H9 (cell line): ENCODE measurements at regions not wholly inside any gene's neighbourhood (a gene's known extent, or its start where the extent isn't known, plus 50 kb on each side); places are given as distances from the start of the nearest gene placed in this dataset.

Experiments used
- DNase-seq: peaks from one replicate; pipeline ENCODE4 v3.0.0-alpha.2; 2017
- H2AFZ ChIP-seq: one replicate; pipeline ENCODE4 v1.6.1; 2013; ENCODE audit warnings: mild to moderate bottlenecking, low read length, control low read depth, moderate library complexity
- H2AK5ac ChIP-seq: 2 replicates; pipeline ENCODE4 v1.6.1; 2013; ENCODE audit warnings: low read length, control low read depth, mixed read lengths; ENCODE audit not compliant: insufficient read length
- H2BK120ac ChIP-seq: one replicate; pipeline ENCODE4 v1.6.1; 2013; ENCODE audit warnings: low read depth, mild to moderate bottlenecking, low read length, control low read depth, inconsistent platforms; ENCODE audit not compliant: poor library complexity, severe bottlenecking
- H2BK12ac ChIP-seq: 2 replicates; pipeline ENCODE4 v1.6.1; 2013; ENCODE audit warnings: low read length, control low read depth, mixed read lengths, low read depth; ENCODE audit not compliant: insufficient read length
- H2BK15ac ChIP-seq: 2 replicates; pipeline ENCODE4 v1.6.1; 2013; ENCODE audit warnings: low read depth, low read length, control low read depth
- H2BK20ac ChIP-seq: one replicate; pipeline ENCODE4 v1.6.1; 2013; ENCODE audit warnings: low read depth, mild to moderate bottlenecking, low read length, control low read depth, inconsistent platforms; ENCODE audit not compliant: poor library complexity, severe bottlenecking
- H2BK5ac ChIP-seq: 2 replicates; pipeline ENCODE4 v1.6.1; 2013; ENCODE audit warnings: low read length, control low read depth, mixed read lengths; ENCODE audit not compliant: insufficient read length
- H3K14ac ChIP-seq: 2 replicates; pipeline ENCODE4 v1.6.1; 2013; ENCODE audit warnings: low read length, control low read depth; ENCODE audit not compliant: insufficient read depth
- H3K18ac ChIP-seq: 2 replicates; pipeline ENCODE4 v1.6.1; 2013; ENCODE audit warnings: low read depth, mild to moderate bottlenecking, mixed read lengths, low read length, control low read depth; ENCODE audit not compliant: insufficient read length
- H3K23ac ChIP-seq: 2 replicates; pipeline ENCODE4 v1.6.1; 2013; ENCODE audit warnings: low read length, control low read depth, mixed read lengths, low read depth; ENCODE audit not compliant: insufficient read length
- H3K23me2 ChIP-seq: 2 replicates; pipeline ENCODE4 v1.6.1; 2013; ENCODE audit warnings: low read depth, mild to moderate bottlenecking, mixed read lengths, low read length, control low read depth; ENCODE audit not compliant: insufficient read length, poor library complexity, severe bottlenecking
- H3K27ac ChIP-seq: 2 replicates; pipeline ENCODE4 v1.5.1; 2013; ENCODE audit warnings: low read length, control low read depth, mixed read lengths, low read depth; ENCODE audit not compliant: insufficient read length
- H3K27me3 ChIP-seq: 2 replicates; pipeline ENCODE4 v1.6.1; 2013; ENCODE audit warnings: low read length, control low read depth, inconsistent platforms; ENCODE audit not compliant: insufficient read depth
- H3K4ac ChIP-seq: 2 replicates; pipeline ENCODE4 v1.6.1; 2013; ENCODE audit warnings: low read depth, mild to moderate bottlenecking, control low read depth, inconsistent platforms, low read length, moderate library complexity
- H3K4me1 ChIP-seq: 2 replicates; pipeline ENCODE4 v1.6.1; 2013; ENCODE audit warnings: low read length, control low read depth, inconsistent platforms; ENCODE audit not compliant: insufficient read depth
- H3K4me2 ChIP-seq: 2 replicates; pipeline ENCODE4 v1.6.1; 2013; ENCODE audit warnings: low read length, control low read depth, mixed read lengths; ENCODE audit not compliant: insufficient read length, insufficient read depth
- H3K56ac ChIP-seq: 2 replicates; pipeline ENCODE4 v1.6.1; 2013; ENCODE audit warnings: low read depth, mild to moderate bottlenecking, mixed read lengths, low read length, control low read depth; ENCODE audit not compliant: insufficient read length
- H3K79me1 ChIP-seq: 2 replicates; pipeline ENCODE4 v1.6.1; 2013; ENCODE audit warnings: low read depth, mild to moderate bottlenecking, moderate library complexity, low read length, control low read depth, inconsistent platforms; ENCODE audit not compliant: insufficient read depth, poor library complexity, severe bottlenecking
- H3K79me2 ChIP-seq: 2 replicates; pipeline ENCODE4 v1.6.1; 2013; ENCODE audit warnings: low read length, control low read depth, inconsistent platforms; ENCODE audit not compliant: insufficient read depth
- H3K9ac ChIP-seq: 2 replicates; pipeline ENCODE4 v1.6.1; 2013; ENCODE audit warnings: low read length, control low read depth, mixed read lengths; ENCODE audit not compliant: insufficient read length; ENCODE audit errors: extremely low read depth
- H3K9me3 ChIP-seq: one replicate; pipeline ENCODE4 v1.6.1; 2013; ENCODE audit warnings: low read depth, low read length, inconsistent platforms; ENCODE audit not compliant: control insufficient read depth
- H3T11ph ChIP-seq: one replicate; pipeline ENCODE4 v1.6.1; 2013; ENCODE audit warnings: mild to moderate bottlenecking, low read length, control low read depth, inconsistent platforms
- H4K20me1 ChIP-seq: one replicate; pipeline ENCODE4 v1.6.1; 2013; ENCODE audit not compliant: control insufficient read depth, insufficient read length, insufficient read depth
- H4K5ac ChIP-seq: 2 replicates; pipeline ENCODE4 v1.6.1; 2013; ENCODE audit warnings: low read depth, mild to moderate bottlenecking, mixed read lengths, low read length, control low read depth; ENCODE audit not compliant: insufficient read length
- H4K8ac ChIP-seq: replicated peaks from 2 replicates; pipeline ENCODE4 v1.6.1; 2013; ENCODE audit warnings: low read length, control low read depth, mixed read lengths, low read depth; ENCODE audit not compliant: insufficient read length
- H4K91ac ChIP-seq: 2 replicates; pipeline ENCODE4 v1.6.1; 2013; ENCODE audit warnings: low read depth, mild to moderate bottlenecking, moderate library complexity, mixed read lengths, low read length, control low read depth; ENCODE audit not compliant: insufficient read length
- H3K27ac Mint-ChIP-seq, 3 experiments: 2 replicates in 2 of 3; 3 replicates in 1 of 3; pipeline ENCODE4 v1.8.0; 2020 to 2021; ENCODE audit warnings: mixed read lengths in 3 of 3, mild to moderate bottlenecking in 1 of 3, moderate library complexity in 1 of 3
- H3K27me3 Mint-ChIP-seq: 2 replicates; pipeline ENCODE4 v1.8.0; 2021; ENCODE audit warnings: low read depth, mild to moderate bottlenecking, moderate library complexity, mixed read lengths
- H3K36me3 Mint-ChIP-seq, 3 experiments: 2 replicates in 2 of 3; 3 replicates in 1 of 3; pipeline ENCODE4 v1.8.0; 2020 to 2021; ENCODE audit warnings: low read depth in 3 of 3, mixed read lengths in 3 of 3; ENCODE audit not compliant: insufficient read depth in 1 of 3
- H3K4me1 Mint-ChIP-seq, 2 experiments: 2 replicates each; pipeline ENCODE4 v1.8.0; 2020; ENCODE audit warnings: mixed read lengths in 2 of 2
- H3K4me3 Mint-ChIP-seq, 2 experiments: 2 replicates in 1 of 2; 3 replicates in 1 of 2; pipeline ENCODE4 v1.8.0; 2020 to 2021; ENCODE audit warnings: mild to moderate bottlenecking in 2 of 2, mixed read lengths in 2 of 2, moderate library complexity in 1 of 2
- H3K9me3 Mint-ChIP-seq, 2 experiments: 2 replicates in 1 of 2; 3 replicates in 1 of 2; pipeline ENCODE4 v1.8.0; 2020; ENCODE audit warnings: mild to moderate bottlenecking in 2 of 2, mixed read lengths in 2 of 2, moderate library complexity in 1 of 2
- WGBS: extraction: QIAGEN DNeasy Blood & Tissue Kit; methylation state at CpG from one replicate; pipeline ENCODE4 v1.1.7; 2013; ENCODE audit warnings: missing lambda C conversion rate, low lambda C conversion rate, mixed read lengths; ENCODE audit not compliant: insufficient read length; ENCODE audit errors: extremely low coverage; 5-methylcytosine and 5-hydroxymethylcytosine counted together
- TF ChIP-seq, protein P1 (sequence below): fragments of 200-600 bp; sonication (generic); conservative IDR thresholded peaks from 3 replicates; pipeline ENCODE4 v1.8.0; 2021; ENCODE audit warnings: antibody characterized with exemption, mild to moderate bottlenecking

DNA sequence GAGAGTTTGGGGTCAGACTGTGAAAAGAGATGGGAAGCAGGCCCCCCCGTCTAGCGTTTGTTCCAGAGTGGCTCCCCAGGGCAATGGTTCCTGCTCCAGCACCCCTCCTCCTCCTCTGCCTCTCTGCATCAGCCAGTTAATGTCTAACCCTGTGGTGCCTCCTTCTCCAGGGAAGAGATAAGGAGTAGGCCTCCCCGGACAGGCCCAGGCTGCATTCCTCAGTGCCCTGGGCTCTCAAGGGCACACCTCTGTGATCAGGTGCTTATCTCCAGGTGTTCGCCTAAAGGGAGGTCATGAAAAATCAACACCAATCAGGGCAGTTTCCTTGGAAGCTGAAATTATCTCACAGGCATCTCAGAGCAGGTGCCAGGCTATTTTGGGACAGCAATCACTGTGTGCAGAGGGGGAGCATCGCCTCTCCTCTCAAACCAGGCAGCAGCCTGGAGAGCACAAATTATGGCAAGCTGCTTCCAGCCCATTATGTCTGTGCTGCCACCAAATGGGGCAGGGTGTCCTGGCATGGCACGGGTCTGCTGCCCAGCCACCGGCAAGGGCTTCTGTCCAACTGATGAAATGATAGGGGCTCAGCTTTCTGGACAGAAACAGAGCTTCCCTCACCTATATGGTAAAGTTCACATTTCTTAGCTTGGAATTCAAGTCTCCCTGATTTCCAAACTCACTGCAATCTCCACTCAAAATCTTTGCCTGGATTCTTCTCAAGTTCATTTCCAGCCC is 255.8 kb upstream of the SLC14A2 start:
- Histone ChIP-seq H3K4me2 (no peak overlapping the region), H2BK120ac (no peak overlapping the region), H2BK12ac (no peak overlapping the region), H3T11ph (no peak overlapping the region), H3K56ac (no peak overlapping the region), H2AK5ac (no peak overlapping the region), H3K9ac (no peak overlapping the region), H4K5ac (no peak overlapping the region), H2BK20ac (no peak overlapping the region), H3K4ac (no peak overlapping the region), H3K23ac (no peak overlapping the region), H2AFZ (no peak overlapping the region), H3K4me1 (no peaks in the 10 kb centered on the region), H2BK15ac (no peak overlapping the region), H3K79me1 (no peaks in the 10 kb centered on the region), H4K20me1 (no peaks in the 10 kb centered on the region), H3K23me2 (no peaks in the 10 kb centered on the region), H3K9me3 (no peaks in the 10 kb centered on the region), H3K14ac (no peak overlapping the region), H3K18ac (no peak overlapping the region), H4K91ac (no peak overlapping the region), H3K27me3 (no peaks in the 10 kb centered on the region), H3K27ac (no peak overlapping the region), H3K79me2 (no peaks in the 10 kb centered on the region), H4K8ac (no peak overlapping the region), H2BK5ac (no peak overlapping the region)
- Mint-ChIP-seq H3K36me3 (no peaks in the 10 kb centered on the region), H3K9me3 (no peaks in the 10 kb centered on the region), H3K27ac (no peak overlapping the region), H3K27me3 (no peaks in the 10 kb centered on the region; the same call in 1 of the 2 replicates), H3K4me1 (peaks cover 13 to 15% of the 10 kb centered on the region in 2 experiments), H3K4me3 (no peak overlapping the region)
- no peak for DNase-seq
- TF ChIP-seq, protein P1, sequence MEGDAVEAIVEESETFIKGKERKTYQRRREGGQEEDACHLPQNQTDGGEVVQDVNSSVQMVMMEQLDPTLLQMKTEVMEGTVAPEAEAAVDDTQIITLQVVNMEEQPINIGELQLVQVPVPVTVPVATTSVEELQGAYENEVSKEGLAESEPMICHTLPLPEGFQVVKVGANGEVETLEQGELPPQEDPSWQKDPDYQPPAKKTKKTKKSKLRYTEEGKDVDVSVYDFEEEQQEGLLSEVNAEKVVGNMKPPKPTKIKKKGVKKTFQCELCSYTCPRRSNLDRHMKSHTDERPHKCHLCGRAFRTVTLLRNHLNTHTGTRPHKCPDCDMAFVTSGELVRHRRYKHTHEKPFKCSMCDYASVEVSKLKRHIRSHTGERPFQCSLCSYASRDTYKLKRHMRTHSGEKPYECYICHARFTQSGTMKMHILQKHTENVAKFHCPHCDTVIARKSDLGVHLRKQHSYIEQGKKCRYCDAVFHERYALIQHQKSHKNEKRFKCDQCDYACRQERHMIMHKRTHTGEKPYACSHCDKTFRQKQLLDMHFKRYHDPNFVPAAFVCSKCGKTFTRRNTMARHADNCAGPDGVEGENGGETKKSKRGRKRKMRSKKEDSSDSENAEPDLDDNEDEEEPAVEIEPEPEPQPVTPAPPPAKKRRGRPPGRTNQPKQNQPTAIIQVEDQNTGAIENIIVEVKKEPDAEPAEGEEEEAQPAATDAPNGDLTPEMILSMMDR: no peak
- whole genome bisulfite sequencing: no CpG with 5 or more reads among the region's 7 CpGs
